ENCODE measurements at regions not wholly inside any gene's neighbourhood (a gene's known extent, or its start where the extent isn't known, plus 50 kb on each side); places are given as distances from the start of the nearest gene placed in this dataset.

DNA sequence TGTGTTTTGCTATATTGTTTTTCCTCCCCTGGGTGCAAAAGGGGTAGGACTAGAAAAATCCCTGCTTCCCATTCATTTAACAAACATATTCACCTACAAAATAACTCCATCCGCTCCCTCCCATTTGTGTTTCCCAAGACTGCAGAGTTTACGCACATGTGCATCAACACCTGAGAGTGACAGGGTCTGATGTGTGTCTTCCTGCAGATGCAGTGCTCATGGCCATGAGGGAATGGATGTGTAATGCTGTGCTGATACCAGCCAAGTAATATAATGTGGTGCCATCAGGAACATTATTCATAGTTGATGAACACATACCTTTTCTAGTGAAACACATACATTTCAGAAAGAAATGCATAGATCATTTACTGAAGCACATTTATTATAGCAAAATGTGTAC lies 83.2 kb downstream of the CXXC4 start:
- no peaks in the 10 kb centered on the region for H3K9me3 ChIP-seq
- no peak overlapping the region for H3K4me3 ChIP-seq
- no peaks in the 10 kb centered on the region for H3K27me3 ChIP-seq
- no peaks in the 10 kb centered on the region for H3K36me3 ChIP-seq
- DNase-seq: no peak
- H3K27ac ChIP-seq: no peak overlapping the region
- TF ChIP-seq, protein P1, sequence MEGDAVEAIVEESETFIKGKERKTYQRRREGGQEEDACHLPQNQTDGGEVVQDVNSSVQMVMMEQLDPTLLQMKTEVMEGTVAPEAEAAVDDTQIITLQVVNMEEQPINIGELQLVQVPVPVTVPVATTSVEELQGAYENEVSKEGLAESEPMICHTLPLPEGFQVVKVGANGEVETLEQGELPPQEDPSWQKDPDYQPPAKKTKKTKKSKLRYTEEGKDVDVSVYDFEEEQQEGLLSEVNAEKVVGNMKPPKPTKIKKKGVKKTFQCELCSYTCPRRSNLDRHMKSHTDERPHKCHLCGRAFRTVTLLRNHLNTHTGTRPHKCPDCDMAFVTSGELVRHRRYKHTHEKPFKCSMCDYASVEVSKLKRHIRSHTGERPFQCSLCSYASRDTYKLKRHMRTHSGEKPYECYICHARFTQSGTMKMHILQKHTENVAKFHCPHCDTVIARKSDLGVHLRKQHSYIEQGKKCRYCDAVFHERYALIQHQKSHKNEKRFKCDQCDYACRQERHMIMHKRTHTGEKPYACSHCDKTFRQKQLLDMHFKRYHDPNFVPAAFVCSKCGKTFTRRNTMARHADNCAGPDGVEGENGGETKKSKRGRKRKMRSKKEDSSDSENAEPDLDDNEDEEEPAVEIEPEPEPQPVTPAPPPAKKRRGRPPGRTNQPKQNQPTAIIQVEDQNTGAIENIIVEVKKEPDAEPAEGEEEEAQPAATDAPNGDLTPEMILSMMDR (IDR thresholded peaks at IDR 0.05): no peak
- TF ChIP-seq POLR2A (IDR thresholded peaks at IDR 0.05): no peak
- H3K4me1 ChIP-seq: no peaks in the 10 kb centered on the region

DNA sequence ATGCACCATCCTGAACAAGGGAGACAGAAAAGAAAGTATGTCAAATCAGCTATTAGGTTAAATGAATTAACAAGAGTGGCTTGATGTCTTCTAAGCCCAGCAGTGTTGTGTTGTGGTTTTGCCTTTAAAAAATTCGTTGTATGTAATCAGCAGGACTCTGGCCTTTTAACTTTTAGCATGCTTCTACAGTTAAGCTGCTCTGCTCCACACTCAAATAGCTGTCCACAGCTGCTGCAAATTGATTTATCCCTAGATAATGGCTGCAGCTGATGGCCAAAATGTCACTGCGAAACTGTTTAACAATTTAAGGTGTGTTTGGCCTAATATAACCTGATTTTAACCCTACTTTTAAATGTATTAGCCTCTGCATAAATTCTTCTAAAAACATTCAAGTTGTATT lies 85.8 kb downstream of the CXXC4 start:
- no peaks in the 10 kb centered on the region for H3K27me3 ChIP-seq
- H3K9me3 ChIP-seq: no peaks in the 10 kb centered on the region
- TF ChIP-seq, protein P1 (IDR thresholded peaks at IDR 0.05): no peak
- no peak for TF ChIP-seq POLR2A (IDR thresholded peaks at IDR 0.05)
- no peaks in the 10 kb centered on the region for H3K36me3 ChIP-seq
- H3K27ac ChIP-seq: no peak overlapping the region
- no peak overlapping the region for H3K4me3 ChIP-seq
- no peak for DNase-seq
- H3K4me1 ChIP-seq: no peaks in the 10 kb centered on the region

DNA sequence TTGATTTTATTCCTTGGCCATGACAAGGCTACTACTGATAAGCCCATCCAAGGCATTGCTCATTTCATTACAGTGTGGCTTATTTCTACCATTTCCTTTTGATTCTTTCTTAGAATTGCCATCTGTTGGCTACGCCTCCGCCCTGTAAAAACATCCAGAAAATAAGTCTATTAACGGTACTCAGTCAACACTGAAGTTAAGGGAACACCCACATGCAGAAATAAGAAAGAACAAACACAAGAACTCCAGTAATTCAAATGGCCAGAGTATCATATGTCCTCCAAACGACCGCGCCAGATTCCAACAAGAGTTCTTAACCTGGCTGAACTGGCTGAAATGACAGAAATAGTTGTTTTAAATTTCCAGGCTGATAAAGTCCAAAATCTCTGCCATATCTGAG lies 90.3 kb downstream of the CXXC4 start:
- DNase-seq: no peak
- Histone ChIP-seq H3K27ac (no peak overlapping the region), H3K27me3 (no peaks in the 10 kb centered on the region), H3K4me3 (no peak overlapping the region), H3K4me1 (no peaks in the 10 kb centered on the region), H3K36me3 (no peaks in the 10 kb centered on the region), H3K9me3 (no peaks in the 10 kb centered on the region)
- TF ChIP-seq POLR2A (IDR thresholded peaks at IDR 0.05): no peak
- TF ChIP-seq, protein P1 (IDR thresholded peaks at IDR 0.05): no peak

DNA sequence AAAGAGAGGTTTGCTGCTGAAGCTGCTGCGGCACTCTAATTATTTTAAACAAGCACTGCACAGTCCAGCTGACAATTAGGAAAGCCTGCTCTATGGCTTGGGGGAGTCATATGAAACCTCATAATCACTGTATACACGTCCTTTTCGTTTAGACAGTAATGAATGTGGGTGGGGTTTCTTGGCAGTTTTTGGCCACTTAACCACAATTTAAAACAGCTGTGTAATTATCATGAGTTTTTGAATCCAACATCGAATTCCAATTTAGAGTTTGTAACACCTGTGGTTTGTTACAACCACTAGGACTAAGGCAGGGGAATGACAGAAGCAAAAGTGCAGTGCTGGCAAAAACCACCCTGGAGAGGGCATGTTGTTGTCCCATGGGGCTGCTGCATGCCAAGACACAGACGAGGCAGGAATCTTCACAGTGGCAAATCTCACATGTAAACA lies 99.5 kb downstream of the CXXC4 start:
- no peak overlapping the region for H3K4me3 ChIP-seq
- TF ChIP-seq POLR2A (IDR thresholded peaks at IDR 0.05): no peak
- TF ChIP-seq, protein P1 (IDR thresholded peaks at IDR 0.05): no peak
- H3K27me3 ChIP-seq: no peaks in the 10 kb centered on the region
- no peaks in the 10 kb centered on the region for H3K36me3 ChIP-seq
- no peak overlapping the region for H3K27ac ChIP-seq
- H3K4me1 ChIP-seq: no peaks in the 10 kb centered on the region
- DNase-seq: no peak
- H3K9me3 ChIP-seq: no peaks in the 10 kb centered on the region

DNA sequence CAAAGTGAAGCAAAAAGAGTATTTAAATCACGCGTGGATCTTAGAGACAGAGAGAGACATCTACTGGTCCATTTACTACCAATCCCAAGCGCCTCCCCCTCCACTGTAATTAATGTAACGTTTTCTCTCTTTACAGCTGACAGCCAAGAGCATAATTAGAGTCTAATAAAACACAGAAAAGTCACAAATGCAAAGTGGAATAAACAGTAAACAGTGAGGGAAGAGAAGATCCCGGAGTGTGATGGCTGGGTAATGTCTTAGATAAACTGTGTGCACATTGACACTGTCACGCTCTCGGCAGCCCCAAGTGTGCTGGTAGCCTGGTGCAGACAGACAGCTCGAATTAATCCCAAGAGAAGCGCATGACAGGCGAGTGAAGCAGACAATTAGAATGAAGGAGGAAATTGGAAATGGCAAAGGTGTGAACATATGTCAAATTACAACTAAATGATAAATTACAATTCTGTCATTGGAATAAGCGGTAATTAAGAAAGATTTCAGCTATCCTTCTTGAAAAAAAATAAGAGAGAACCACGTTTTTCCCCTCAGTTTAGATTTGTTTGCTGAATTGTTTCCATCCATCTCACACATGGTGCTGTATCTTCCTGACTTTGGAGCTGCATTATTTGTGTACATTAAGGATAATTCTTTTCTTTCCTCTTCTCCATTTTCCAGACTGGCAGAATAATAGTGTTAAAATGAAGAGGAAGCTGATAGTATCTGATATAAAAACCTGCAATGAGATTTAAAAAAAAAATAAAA lies 100.1 kb downstream of the CXXC4 start:
- no peak for DNase-seq
- peak overlapping the region in 1 of 4 donors; percentile 3 for H3K4me3 ChIP-seq

More for the DNA sequence above, 100.1 kb downstream of the CXXC4 start:
- H3K27me3 ChIP-seq: no peaks in the 10 kb centered on the region
- no peaks in the 10 kb centered on the region for H3K4me1 ChIP-seq
- H3K36me3 ChIP-seq: no peaks in the 10 kb centered on the region
- H3K27ac ChIP-seq: no peak overlapping the region
- no peak for TF ChIP-seq POLR2A (IDR thresholded peaks at IDR 0.05)
- TF ChIP-seq, protein P1 (IDR thresholded peaks at IDR 0.05): no peak
- H3K9me3 ChIP-seq: no peaks in the 10 kb centered on the region

Data from Peyer's patch (tissue), 4 donors.